ENCODE measurements at regions not wholly inside any gene's neighbourhood (a gene's known extent, or its start where the extent isn't known, plus 50 kb on each side); places are given as distances from the start of the nearest gene placed in this dataset.
"Not testable (repeated sequence)": the region's sequence is repeated elsewhere in the genome, so short reads cannot be mapped to it uniquely, and the experiment has no call there.

DNA sequence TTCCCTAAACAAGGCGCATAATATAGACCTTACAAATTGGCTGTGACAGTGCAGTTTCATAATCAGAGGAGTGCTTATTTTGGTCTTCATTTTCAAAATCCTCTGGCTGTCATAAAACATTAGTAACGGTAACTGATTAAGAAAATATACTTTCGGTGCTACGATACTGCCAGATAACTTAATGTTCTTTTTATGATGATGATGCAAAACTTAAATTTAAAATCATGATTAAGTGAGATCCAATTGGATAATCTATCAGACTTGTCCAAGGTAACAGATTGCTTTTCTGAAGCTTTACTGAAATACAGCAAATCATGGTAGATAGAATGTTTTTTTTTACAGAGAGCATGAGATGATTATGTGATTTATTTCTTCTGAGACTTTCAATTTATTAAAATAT lies 364.2 kb upstream of the CNTN3 start:
- Mint-ChIP-seq H3K27ac (no peak overlapping the region), H3K9me3 (peaks cover 18 to 27% of the 10 kb centered on the region in 2 donors), H3K36me3 (peaks cover 0 to under 1% of the 10 kb centered on the region in 2 donors)
- DNase-seq (ENCODE audit: low spot score in 2 of 2) (no peak), ATAC-seq (no peak)

DNA sequence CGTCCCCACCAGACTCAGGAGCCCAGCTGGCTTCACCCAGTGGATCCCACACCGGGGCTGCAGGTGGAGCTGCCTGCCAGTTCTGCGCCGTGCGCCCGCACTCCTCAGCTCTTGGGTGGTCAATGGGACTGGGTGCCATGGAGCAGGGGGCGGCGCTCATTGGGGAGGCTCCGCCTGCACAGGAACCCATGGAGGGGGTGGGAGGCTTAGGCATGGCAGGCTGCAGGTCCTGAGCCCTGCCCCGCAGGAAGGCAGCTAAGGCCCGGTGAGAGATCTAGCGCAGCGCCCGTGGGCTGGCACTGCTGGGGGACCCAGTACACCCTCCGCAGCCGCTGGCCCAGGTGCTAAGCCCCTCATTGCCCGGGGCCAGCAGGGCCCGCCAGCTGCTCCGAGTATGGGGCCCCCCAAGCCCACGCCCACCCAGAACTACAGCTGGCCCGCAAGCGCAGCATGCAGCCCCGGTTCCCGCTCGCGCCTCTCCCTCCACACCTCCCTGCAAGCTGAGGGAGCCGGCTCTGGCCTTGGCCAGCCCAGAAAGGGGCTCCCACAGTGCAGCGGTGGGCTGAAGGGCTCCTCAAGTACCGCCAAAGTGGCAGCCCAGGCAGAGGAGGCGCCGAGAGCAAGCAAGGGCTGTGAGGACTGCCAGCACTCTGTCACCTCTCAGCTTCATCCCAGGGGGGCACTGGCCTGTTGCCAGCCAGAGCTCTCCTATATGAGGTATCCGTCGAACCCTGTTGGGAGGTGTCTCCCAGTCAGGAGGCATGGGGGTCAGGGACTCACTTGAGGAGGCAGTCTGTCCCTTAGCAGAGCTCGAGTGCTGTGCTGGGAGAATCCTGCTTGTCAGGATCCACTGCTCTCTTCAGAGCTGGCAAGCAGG lies 370.8 kb upstream of the CNTN3 start:
- H3K36me3 Mint-ChIP-seq; ATAC-seq; DNase-seq (ENCODE audit: low spot score in 2 of 2); H3K27ac Mint-ChIP-seq: not testable (repeated sequence)
- peaks cover 18 to 21% of the 10 kb centered on the region in 2 donors for H3K9me3 Mint-ChIP-seq

DNA sequence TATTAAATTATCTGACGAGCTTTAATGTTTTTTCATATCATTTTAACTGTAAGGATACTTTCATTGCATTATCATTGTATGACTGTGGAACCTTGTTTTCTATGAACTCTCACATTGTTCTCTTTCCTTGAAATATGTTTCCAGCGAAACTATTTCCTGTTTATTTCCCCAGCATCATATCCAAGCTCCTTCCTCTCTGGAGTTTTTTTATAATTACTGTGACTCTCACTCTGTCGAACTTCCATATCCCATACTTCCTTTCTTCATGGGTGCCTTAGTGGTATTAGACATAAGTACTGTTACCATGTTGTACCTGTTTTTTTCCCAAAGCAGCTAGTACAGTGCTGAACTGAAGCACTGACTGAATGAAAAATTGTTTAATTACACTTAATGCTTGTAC lies 373.6 kb upstream of the CNTN3 start:
- ATAC-seq, result no peak
- Mint-ChIP-seq H3K9me3 (peaks cover 18 to 25% of the 10 kb centered on the region in 2 donors), H3K36me3 (peaks cover 0 to 9% of the 10 kb centered on the region in 2 donors), H3K27ac (no peak overlapping the region)
- no peak for DNase-seq (ENCODE audit: low spot score in 2 of 2)

DNA sequence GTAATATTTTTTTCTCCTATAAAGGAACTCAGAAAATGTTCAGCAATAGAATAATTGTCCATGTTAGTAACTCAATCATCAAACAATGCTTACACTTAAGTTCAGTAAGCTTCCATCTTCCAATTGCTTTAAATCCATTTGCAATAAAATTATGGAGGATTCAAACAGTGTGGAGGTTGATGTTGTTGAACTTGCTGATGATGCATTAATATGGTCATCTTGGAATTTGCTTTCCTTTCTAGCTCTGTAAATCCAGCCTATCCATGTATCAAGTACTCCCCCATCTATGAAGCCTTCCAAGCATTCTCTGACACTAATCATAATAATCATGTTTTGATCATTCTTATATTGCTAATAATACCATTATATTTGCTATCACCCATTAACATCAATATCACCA lies 378.4 kb upstream of the CNTN3 start:
- DNase-seq (ENCODE audit: low spot score in 2 of 2), result no peak
- H3K9me3 Mint-ChIP-seq, result peaks cover 20 to 31% of the 10 kb centered on the region in 2 donors
- H3K27ac Mint-ChIP-seq, result no peak overlapping the region
- no peaks in the 10 kb centered on the region for H3K36me3 Mint-ChIP-seq
- ATAC-seq, result no peak

DNA sequence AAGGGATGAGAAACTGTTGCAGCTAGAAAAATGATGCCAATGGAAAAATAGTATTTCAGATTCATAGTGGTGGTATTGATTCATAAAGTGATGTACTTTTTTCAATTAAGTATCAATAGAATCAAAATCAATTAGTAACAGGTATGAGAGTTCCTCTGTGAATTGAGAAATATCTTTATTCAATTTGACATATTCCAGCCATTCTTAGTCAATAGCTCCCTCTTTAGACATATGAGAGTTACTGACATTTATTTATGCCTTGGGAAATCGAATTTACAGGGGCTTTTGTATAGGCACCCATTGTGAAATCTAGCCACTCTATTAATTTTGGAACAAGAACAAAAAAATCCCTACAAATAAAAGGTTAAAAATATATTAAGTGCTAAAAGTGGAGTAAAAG lies 386.9 kb upstream of the CNTN3 start:
- Mint-ChIP-seq H3K27ac (no peak overlapping the region), H3K9me3 (peaks cover 8 to 16% of the 10 kb centered on the region in 2 donors), H3K36me3 (peaks cover 0 to 7% of the 10 kb centered on the region in 2 donors)
- no peak for ATAC-seq
- no peak for DNase-seq (ENCODE audit: low spot score in 2 of 2)

DNA sequence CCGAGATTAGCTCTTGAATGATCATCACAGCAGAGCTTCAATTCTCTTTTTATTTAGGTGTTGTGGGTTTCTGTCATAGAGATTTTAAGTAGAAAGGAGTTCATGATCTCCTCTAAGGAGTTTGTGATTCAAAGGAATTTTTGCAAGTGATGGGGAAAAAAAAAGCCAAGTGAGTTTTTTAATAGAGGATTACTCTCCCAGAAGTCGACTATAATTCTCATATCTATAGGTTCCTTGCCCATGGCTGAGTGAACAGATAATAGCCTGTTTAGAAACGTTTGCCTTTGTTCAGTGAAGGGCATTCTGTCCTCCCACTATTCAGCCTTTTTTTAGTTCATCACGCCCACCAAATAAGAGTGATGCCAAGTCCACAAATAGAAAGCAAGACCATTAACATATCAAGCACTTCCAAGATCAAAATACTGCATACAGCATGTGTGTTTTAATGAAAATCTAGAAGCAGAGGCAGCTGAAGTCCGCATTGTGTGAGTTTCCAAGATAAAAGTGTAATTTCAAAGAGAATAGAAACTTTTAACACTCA lies 398.4 kb upstream of the CNTN3 start:
- ATAC-seq (no peak), DNase-seq (ENCODE audit: low spot score in 2 of 2) (no peak)
- Mint-ChIP-seq H3K27ac (no peak overlapping the region), H3K9me3 (peaks cover 12 to 13% of the 10 kb centered on the region in 2 donors), H3K36me3 (peaks cover 0 to under 1% of the 10 kb centered on the region in 2 donors)

DNA sequence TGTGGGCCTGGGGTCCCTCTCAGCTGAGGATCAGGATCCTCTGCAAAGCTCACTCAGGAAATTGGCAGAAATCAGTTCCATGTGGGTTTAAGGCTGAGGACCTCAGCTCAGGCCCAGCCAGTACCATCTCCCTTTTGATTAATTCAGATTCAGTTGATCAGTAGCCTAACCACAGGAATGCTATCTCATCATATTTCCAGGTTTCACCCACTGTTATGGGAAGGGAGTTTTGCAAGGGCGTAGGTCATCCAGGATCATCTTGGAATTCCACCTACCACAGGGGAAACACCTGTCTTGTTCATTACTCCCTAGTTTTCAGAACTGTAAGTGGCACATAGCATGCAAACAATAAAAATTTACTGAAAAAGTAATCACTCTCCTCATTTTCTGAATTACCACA lies 399.5 kb upstream of the CNTN3 start:
- no peak for DNase-seq (ENCODE audit: low spot score in 2 of 2)
- Mint-ChIP-seq H3K9me3 (peaks cover 12 to 13% of the 10 kb centered on the region in 2 donors), H3K27ac (no peak overlapping the region), H3K36me3 (no peaks in the 10 kb centered on the region)
- ATAC-seq, result no peak

DNA sequence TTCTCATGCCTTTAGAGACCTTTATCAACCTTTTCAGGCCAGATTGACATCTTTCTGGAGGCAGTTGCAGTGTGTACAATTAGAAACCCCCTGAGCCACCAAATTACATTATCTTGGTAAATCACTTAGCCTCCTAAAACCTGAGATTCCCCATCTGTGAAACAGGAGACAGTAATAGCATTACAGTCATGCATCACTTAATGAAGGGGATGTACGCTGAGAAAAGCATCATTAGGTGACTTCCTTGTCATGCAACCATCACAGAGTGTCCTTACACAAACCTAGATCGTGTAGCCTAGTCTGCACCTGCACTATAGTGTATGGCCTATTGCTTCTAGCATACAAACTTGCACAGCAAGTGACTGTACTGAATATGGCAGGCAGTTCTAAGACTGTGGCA lies 400.8 kb upstream of the CNTN3 start:
- ATAC-seq (no peak), DNase-seq (ENCODE audit: low spot score in 2 of 2) (no peak)
- Mint-ChIP-seq H3K36me3 (no peaks in the 10 kb centered on the region), H3K9me3 (peaks cover 8 to 12% of the 10 kb centered on the region in 2 donors), H3K27ac (no peak overlapping the region)

DNA sequence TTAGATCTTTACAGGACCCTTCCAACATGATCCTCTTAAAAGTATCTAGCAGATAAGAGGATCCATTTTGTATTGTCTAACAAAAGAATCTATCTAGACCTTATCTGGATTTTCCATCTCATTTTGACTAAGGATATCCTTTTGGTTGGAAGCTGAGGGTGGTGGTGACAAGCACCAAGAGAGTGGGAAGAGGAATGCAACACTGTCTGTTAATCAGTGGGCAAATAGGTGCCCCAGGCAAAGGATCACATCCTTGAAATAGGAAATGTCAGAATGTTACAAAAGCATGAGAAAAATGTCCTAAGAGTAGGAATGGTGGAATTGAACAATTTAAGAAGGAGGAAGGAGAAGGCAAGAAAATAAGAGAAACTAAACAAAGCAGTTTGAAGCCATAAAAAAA lies 420.7 kb upstream of the CNTN3 start:
- no peak overlapping the region for H3K27ac Mint-ChIP-seq
- DNase-seq (ENCODE audit: low spot score in 2 of 2) (no peak), ATAC-seq (no peak)
- no peaks in the 10 kb centered on the region for H3K36me3 Mint-ChIP-seq
- peaks cover 20 to 21% of the 10 kb centered on the region in 2 donors for H3K9me3 Mint-ChIP-seq

DNA sequence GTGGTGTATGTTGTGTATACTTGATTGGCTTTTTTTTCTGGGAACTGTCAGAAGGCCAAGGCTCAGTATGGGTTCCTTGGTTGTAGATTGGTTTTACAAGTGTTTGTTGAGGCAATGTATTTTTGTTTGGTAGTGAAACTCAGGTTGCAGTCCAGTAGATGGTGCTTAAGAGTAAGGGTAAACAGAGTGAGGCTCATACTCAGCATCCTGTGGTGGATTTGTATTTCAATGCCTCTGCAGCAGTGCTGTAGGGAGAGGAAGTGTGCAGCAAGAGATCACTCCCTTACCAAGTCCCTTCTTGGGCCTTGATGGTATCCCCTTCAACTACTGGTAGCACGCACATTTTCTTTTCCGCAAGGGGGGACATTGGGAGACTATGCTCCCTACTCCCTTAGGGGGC lies 428.5 kb upstream of the CNTN3 start:
- DNase-seq (ENCODE audit: low spot score in 2 of 2) (no peak), ATAC-seq (no peak)
- Mint-ChIP-seq H3K36me3 (peaks cover 0 to 11% of the 10 kb centered on the region in 2 donors), H3K27ac (no peak overlapping the region), H3K9me3 (peaks cover 32 to 42% of the 10 kb centered on the region in 2 donors)

DNA sequence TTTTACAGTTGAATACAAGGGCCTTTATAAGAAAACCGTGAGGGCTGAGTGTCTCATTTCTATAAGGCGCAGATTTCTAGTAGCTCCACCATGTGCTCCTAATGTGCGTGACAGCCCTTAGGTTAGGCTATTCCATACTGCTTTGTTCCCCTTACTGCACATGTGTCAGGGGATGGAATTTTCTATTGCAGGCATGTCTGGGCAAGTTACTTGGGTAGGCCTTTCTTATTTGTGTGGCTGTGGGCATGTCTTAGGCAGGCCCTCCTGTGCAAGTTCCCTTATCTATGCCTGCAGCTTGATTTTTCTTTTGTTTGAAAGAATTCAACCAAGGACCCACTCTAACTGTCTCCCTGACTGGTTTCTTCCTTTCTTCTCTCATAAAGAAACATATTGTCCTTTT lies 434.2 kb upstream of the CNTN3 start:
- DNase-seq (ENCODE audit: low spot score in 2 of 2) (no peak), ATAC-seq (no peak)
- Mint-ChIP-seq H3K36me3 (no peaks in the 10 kb centered on the region), H3K27ac (no peak overlapping the region), H3K9me3 (peaks cover 5 to 9% of the 10 kb centered on the region in 2 donors)

DNA sequence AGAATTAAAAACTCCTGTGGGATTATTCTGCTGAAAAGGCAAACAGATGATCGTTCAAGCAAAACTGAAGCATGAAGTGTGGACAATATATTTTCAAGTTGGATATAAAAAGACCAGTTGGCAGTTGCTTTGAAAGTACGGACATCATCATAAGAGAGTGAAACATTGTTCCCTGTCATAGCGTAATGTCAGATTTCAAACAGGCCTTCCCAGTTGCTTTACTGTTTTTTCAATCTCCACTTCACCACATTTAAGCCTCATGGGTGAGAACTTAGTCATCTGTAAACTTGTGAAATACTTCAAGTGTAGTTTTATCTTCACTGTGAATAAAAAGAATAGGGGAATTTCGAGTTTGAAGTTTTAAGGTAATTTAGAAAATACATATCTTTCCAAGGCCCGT lies 435.1 kb upstream of the CNTN3 start:
- no peak for DNase-seq (ENCODE audit: low spot score in 2 of 2)
- no peak for ATAC-seq
- no peak overlapping the region for H3K27ac Mint-ChIP-seq
- peaks cover 5 to 12% of the 10 kb centered on the region in 2 donors for H3K9me3 Mint-ChIP-seq
- no peaks in the 10 kb centered on the region for H3K36me3 Mint-ChIP-seq

DNA sequence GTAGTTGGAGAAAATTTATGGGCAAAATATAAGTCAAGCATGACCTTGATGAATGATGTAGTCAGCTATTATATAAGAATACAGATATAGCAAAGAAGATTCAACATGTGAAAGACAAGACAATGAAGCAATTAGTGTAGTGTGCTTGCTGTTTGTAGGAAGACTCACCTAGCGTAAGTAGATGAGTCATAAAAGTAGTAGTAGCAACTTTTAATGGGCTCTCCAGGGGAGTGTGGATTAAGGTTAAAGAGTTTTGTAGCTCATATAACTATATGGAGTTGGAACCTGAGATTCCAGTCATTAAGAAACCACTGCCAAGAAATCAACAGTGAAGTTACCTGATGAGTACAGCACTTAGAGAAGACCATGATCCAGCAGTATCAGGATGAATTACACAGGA lies 444.7 kb upstream of the CNTN3 start:
- no peak for ATAC-seq
- peaks cover 5 to 27% of the 10 kb centered on the region in 2 donors for H3K9me3 Mint-ChIP-seq
- no peak overlapping the region for H3K27ac Mint-ChIP-seq
- H3K36me3 Mint-ChIP-seq, result no peaks in the 10 kb centered on the region
- DNase-seq (ENCODE audit: low spot score in 2 of 2), result no peak

DNA sequence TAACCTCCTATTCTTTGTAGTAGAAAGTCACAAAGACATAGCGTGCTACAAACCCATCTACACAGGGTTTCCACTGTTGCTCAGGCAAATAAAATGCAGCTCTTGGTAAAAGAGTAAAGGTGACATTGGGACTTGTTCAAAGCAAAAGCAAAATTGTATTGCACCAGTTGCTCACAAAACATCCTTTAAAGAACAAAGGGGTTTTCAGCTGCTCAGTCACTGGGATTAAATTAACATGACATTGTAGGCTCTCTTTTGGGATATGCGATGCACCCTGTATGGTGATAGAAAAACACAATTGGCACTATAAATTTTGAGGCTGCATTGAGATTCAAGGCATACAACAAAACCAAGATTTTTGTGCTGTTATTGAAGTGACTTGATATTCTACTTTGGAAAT lies 447.3 kb upstream of the CNTN3 start:
- Mint-ChIP-seq H3K36me3 (no peaks in the 10 kb centered on the region), H3K9me3 (peaks cover 14 to 26% of the 10 kb centered on the region in 2 donors), H3K27ac (no peak overlapping the region)
- no peak for DNase-seq (ENCODE audit: low spot score in 2 of 2)
- ATAC-seq, result no peak

DNA sequence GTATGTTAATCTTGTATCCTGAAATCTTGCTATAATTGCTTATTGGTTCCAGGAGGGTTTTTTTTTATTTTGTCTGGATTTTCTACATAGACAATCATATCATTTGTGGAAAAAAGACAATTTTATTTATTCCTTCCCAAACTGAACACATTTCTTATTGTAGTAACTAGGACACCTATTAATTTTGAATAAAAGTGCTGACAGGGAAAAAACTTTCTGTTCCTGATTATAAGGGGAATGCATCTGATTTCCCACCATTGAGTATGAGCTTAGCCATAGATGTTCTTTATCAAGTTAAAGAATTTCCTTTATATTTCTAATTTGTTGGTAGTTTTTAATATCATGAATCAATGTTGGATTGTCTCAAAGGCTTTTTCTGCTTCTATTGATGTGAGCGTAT lies 460.7 kb upstream of the CNTN3 start:
- peaks cover 4 to 15% of the 10 kb centered on the region in 2 donors for H3K9me3 Mint-ChIP-seq
- no peak overlapping the region for H3K27ac Mint-ChIP-seq
- no peaks in the 10 kb centered on the region for H3K36me3 Mint-ChIP-seq
- DNase-seq (ENCODE audit: low spot score in 2 of 2), result no peak
- no peak for ATAC-seq

DNA sequence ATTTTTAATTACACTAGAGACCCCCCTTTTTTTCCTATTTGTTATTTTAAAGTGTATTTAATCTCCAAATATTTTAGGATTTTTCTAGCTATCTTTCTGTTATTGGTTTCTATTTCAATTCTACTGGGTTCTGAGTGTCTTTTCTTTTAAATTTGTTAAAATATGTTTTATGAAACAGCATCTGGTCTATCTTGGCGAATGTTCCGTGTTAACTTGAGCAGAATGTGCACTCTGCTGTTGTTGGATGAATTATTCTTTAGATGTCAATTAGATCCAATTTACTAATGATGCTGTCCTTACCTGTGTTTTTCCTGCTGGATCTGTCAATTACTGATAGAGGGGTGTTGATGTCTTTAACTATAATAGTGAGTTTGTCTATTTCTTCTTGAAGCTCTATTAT lies 462.0 kb upstream of the CNTN3 start:
- Mint-ChIP-seq H3K27ac (no peak overlapping the region), H3K36me3 (no peaks in the 10 kb centered on the region), H3K9me3 (peaks cover 4 to 15% of the 10 kb centered on the region in 2 donors)
- no peak for ATAC-seq
- no peak for DNase-seq (ENCODE audit: low spot score in 2 of 2)

DNA sequence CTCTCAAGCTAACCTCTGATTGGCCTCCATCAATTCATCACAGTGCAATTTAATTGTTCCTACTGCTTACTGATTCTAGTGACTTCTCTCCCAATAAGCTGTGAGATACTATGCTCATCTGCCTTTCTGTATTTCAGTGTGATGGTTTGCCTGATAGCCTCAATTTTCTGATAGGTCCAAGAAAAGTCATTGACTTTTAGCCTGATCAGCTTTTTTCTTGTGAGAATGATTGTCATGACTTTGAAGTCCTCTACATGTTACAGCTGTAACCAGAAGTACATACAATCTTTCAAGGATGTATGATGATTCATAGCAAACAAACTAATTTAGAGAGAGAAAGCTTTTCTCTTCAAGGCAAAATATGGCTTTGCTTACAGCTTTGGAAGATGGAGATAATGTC lies 463.8 kb upstream of the CNTN3 start:
- H3K36me3 Mint-ChIP-seq, result no peaks in the 10 kb centered on the region
- no peak for DNase-seq (ENCODE audit: low spot score in 2 of 2)
- no peak for ATAC-seq
- peaks cover 0 to 15% of the 10 kb centered on the region in 2 donors for H3K9me3 Mint-ChIP-seq
- H3K27ac Mint-ChIP-seq, result no peak overlapping the region

DNA sequence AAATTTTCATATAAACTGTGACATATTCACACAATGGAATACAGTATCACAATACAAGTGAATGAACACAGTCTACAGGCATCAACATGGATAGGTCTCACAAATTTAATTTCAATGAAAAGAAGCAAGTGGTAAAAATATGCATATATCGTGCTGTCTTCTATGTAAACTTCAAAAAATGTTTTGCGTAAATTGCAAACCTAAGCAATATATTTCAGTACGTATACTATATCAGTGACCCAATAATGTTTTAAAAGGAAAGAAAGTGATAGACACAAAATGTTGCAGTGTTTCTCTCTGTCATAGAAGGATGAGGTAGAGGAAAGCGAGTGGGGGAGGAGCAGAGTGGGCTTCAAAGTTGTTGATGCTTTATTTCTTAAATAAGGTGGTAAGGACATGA lies 468.4 kb upstream of the CNTN3 start:
- Mint-ChIP-seq H3K36me3 (no peaks in the 10 kb centered on the region), H3K27ac (no peak overlapping the region), H3K9me3 (peaks cover 5 to 6% of the 10 kb centered on the region in 2 donors)
- ATAC-seq, result no peak
- no peak for DNase-seq (ENCODE audit: low spot score in 2 of 2)

All from activated naive CD4-positive, alpha-beta T cell treated with anti-CD3 and anti-CD28 coated beads, Interleukin-2, amount 50 U/mL, for 72 hours (primary cell).